ENCODE measurements at regions not wholly inside any gene's neighbourhood (a gene's known extent, or its start where the extent isn't known, plus 50 kb on each side); places are given as distances from the start of the nearest gene placed in this dataset.
A peak's percentile ranks its signal among the peaks of the same experiment; 100 is the strongest.

GRCh38 chr18:32553174-32553573 is 82.5 kb upstream of the GAREM1 start:
- Mint-ChIP-seq H3K27ac (no peak overlapping the region), H3K9me3 (ENCODE audit: low read depth) (no peaks in the 10 kb centered on the region), H3K27me3 (peaks cover 7% of the 10 kb centered on the region), H3K4me3 (no peak overlapping the region), H3K36me3 (no peaks in the 10 kb centered on the region), H3K4me1 (ENCODE audit: low read depth) (no peaks in the 10 kb centered on the region)

DNA sequence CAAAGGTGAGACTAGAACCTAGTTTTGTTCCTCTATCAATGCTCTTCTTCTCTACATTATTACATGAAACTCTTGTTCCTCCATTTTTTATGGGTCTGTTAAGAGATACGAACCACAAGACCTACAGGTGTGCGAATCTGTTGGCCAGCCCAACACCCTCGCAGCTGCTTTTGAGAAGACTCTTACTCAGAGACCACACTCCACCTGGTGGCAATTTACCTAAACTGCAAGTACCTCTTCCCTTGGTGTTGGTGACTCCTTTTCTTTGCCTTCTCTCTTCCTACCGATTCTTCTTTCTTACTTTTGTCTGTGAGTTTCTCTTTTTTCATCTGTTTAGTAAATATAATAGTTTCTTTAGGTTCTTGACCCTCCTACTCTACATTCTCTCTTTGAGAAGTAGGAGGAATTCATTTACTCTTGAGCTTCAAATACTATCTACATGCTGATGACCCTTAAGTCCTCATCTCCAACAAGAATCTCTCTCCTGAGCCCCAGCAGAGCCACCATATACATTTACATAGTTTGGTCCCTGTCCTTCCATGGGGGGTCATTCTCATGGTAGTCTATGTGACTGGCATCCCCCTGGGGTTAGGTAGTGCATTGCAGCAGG is 81.8 kb upstream of the GAREM1 start:
- Mint-ChIP-seq H3K27me3 (peaks cover 5% of the 10 kb centered on the region), H3K27ac (no peak overlapping the region), H3K4me3 (no peak overlapping the region), H3K4me1 (ENCODE audit: low read depth) (no peaks in the 10 kb centered on the region), H3K36me3 (no peaks in the 10 kb centered on the region), H3K9me3 (ENCODE audit: low read depth) (no peaks in the 10 kb centered on the region)

GRCh38 chr18:32550963-32551362 is 80.3 kb upstream of the GAREM1 start:
- Mint-ChIP-seq H3K36me3 (no peaks in the 10 kb centered on the region), H3K27ac (no peak overlapping the region), H3K4me3 (no peak overlapping the region), H3K4me1 (ENCODE audit: low read depth) (no peaks in the 10 kb centered on the region), H3K9me3 (ENCODE audit: low read depth) (no peaks in the 10 kb centered on the region), H3K27me3 (peaks cover 4% of the 10 kb centered on the region)

DNA sequence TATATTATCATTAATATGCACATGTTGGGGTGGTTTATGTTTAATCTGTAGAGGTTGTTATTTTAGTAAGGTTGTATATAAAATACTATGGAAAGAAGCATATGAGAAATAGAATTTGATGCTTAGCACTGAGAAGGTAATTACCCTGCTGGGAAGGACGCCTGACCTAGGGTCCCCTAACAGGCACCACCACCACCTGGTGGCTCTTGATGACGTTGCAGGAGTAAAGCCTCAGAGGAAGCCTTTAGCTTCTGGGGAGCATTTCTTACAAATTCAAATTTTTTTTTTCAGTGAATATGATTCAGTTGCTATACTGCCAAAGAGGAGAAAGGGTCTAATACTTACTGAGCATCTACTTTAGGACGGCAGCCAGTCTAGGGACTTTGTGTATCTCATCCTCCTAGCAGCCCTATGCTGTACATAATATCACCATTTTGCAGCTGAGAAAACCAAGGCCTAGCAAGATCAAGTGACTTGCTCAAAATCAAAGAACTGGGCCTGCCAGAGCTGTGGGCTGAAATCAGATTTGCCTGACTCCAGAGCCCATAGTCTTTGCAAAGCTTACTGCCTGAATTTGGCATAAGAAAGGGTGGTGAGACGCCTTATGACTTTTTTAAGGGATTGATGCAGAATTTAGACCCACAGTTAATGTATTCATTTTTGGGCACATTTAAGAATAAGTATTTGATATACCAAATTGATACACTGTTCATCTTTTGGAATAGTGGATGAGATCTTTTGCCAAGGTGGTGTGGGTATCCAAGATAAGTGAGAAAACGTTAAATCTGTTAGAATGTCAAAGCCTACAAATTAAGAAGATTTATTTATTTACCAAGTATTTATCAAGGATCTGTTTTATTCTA is 78.8 kb upstream of the GAREM1 start:
- Mint-ChIP-seq H3K9me3 (ENCODE audit: low read depth) (no peaks in the 10 kb centered on the region), H3K27ac (no peak overlapping the region), H3K27me3 (peaks cover 4% of the 10 kb centered on the region), H3K4me3 (no peak overlapping the region), H3K4me1 (ENCODE audit: low read depth) (no peaks in the 10 kb centered on the region), H3K36me3 (no peaks in the 10 kb centered on the region)

GRCh38 chr18:32548688-32549087 is 78.0 kb upstream of the GAREM1 start:
- Mint-ChIP-seq H3K9me3 (ENCODE audit: low read depth) (no peaks in the 10 kb centered on the region), H3K36me3 (no peaks in the 10 kb centered on the region), H3K27me3 (peaks cover 4% of the 10 kb centered on the region), H3K4me1 (ENCODE audit: low read depth) (no peaks in the 10 kb centered on the region), H3K4me3 (no peak overlapping the region), H3K27ac (no peak overlapping the region)

DNA sequence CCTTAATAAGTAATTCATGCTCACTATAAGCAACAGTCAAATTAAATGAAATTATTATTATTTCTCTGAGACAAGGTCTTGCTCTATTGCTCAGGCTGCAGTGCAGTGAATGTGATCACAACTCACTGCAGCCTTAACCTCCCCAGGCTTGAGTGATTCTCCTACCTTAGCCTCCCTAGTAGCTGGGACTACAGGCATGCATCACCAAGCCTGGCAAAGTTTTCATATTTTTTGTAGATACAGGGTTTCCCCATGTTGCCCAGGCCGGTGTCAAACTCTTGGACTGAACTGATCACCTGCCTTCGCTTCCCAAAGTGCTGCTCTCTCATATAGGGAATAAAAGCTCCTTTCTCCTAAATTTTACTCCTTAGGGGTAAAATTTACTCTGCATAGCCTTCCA is 74.9 kb upstream of the GAREM1 start:
- peaks cover 5% of the 10 kb centered on the region for H3K27me3 Mint-ChIP-seq
- no peaks in the 10 kb centered on the region for H3K4me1 Mint-ChIP-seq (ENCODE audit: low read depth)
- H3K27ac Mint-ChIP-seq: no peak overlapping the region
- H3K4me3 Mint-ChIP-seq: no peak overlapping the region
- no peaks in the 10 kb centered on the region for H3K9me3 Mint-ChIP-seq (ENCODE audit: low read depth)
- H3K36me3 Mint-ChIP-seq: no peaks in the 10 kb centered on the region

DNA sequence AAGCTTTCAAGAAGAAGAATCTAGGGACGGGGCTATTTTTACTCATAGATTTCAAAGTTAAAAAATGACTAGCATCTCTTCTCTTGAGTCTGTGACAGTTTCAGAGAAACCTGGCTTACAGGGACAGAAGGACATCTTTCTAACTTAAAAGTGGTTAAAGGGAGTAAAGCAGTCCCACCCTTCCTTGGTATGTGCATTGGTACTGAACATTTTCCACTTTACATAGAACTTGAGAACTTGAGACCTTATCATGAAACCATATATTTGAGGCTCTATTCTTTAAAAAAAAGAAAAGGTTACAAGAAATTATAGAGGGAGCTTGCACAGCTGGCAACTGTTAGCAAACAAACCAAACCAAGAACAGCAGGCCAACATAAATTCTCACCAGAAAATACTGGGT is 73.4 kb upstream of the GAREM1 start:
- Mint-ChIP-seq H3K4me1 (ENCODE audit: low read depth) (no peaks in the 10 kb centered on the region), H3K9me3 (ENCODE audit: low read depth) (no peaks in the 10 kb centered on the region), H3K4me3 (no peak overlapping the region), H3K27me3 (peaks cover 5% of the 10 kb centered on the region), H3K36me3 (no peaks in the 10 kb centered on the region), H3K27ac (no peak overlapping the region)

DNA sequence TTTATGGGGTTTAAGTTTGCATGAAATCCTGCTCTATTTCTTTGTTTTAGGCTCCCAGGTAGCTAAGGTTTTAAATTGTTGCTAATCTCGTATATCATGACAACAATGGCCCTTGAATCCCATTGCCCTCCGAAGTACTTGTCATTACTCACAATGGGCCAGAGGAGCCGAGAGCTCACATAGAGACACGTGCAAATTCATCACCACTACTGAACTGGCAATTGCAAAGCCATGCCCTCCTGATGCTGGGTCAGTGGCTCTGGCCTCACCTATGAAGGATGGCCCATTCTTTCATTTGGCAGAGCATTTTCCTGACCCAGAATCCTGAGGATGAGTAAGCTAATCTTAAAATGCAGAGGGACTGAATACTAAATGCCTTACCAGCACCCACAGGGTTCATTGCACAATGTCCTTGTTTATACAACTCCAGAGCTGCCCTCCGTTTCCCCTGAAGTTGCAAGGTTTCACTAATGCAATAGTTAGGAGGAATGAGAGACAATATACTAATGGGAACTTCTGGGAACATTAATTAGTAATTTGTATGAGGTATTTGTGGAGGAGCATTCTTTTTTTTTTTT is 71.6 kb upstream of the GAREM1 start:
- H3K9me3 Mint-ChIP-seq (ENCODE audit: low read depth): no peaks in the 10 kb centered on the region

GRCh38 chr18:32530947-32531651 is 60.4 kb upstream of the GAREM1 start:
- H3K4me3 Mint-ChIP-seq: no peak overlapping the region
- H3K4me1 Mint-ChIP-seq (ENCODE audit: low read depth): peaks cover 22% of the 10 kb centered on the region
- H3K27me3 Mint-ChIP-seq: peaks cover 7% of the 10 kb centered on the region
- H3K36me3 Mint-ChIP-seq: no peaks in the 10 kb centered on the region
- H3K27ac Mint-ChIP-seq: peak overlapping the region; percentile 55
- H3K9me3 Mint-ChIP-seq (ENCODE audit: low read depth): peaks cover 3% of the 10 kb centered on the region

More for the DNA sequence above, 71.6 kb upstream of the GAREM1 start:
- H3K27me3 Mint-ChIP-seq: peaks cover 5% of the 10 kb centered on the region
- H3K4me3 Mint-ChIP-seq: no peak overlapping the region
- no peaks in the 10 kb centered on the region for H3K4me1 Mint-ChIP-seq (ENCODE audit: low read depth)
- no peaks in the 10 kb centered on the region for H3K36me3 Mint-ChIP-seq
- no peak overlapping the region for H3K27ac Mint-ChIP-seq

DNA sequence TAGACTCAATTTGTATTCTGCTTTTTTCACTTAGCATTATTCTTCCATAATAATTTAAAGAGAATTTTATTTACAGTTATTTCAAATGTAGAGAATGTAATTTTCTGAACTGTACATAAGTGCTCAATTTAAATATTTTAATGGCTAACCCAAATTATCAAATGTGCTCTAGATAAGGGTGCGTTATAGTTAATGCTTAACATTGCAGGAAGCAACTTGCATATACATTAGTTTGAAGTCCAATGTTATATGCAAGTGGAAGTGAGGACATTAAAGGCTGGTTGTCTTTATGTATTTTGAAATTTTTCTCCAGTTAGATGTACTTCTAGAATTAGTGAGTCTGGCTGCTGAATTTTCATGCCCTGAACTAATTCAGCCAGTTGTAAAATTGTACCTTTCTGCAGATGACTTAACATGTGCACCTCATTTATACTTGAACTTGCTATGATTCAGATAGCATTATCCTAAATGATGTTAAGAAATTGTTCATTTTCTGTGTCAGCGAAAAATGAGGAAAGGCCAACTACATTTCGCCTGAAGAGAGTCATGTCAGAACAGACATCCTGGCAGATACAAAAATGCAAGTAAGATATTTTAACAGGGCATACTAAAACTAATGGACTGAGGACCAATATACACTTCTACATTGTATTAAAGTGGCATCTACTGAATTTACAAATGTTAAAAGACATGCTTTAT is 59.2 kb upstream of the GAREM1 start:
- Mint-ChIP-seq H3K4me1 (ENCODE audit: low read depth) (peaks cover 22% of the 10 kb centered on the region), H3K27ac (no peak overlapping the region), H3K36me3 (no peaks in the 10 kb centered on the region), H3K27me3 (peaks cover 3% of the 10 kb centered on the region), H3K9me3 (ENCODE audit: low read depth) (peaks cover 3% of the 10 kb centered on the region), H3K4me3 (no peak overlapping the region)

DNA sequence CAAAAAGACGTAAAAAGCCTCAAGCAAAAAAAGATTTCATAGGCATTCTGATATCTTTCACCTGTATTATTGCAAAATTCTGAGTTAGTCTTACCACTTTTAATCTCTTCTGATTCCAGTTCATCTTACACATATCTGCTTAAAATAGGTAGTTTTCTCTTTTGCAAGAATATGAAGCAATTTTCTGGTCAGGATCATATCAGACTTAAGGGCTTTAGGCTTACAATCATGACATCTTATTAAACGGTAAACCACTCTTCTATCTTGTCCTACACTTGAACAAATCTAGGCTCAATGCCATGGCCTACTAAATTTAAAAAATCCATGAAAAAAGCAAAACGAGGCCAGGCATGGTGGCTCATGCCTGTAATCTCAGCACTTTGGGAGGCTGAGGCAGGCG is 50.1 kb upstream of the GAREM1 start:
- no peak overlapping the region for H3K27ac Mint-ChIP-seq
- H3K9me3 Mint-ChIP-seq (ENCODE audit: low read depth): no peaks in the 10 kb centered on the region
- H3K4me3 Mint-ChIP-seq: no peak overlapping the region
- peaks cover 2% of the 10 kb centered on the region for H3K27me3 Mint-ChIP-seq
- no peaks in the 10 kb centered on the region for H3K4me1 Mint-ChIP-seq (ENCODE audit: low read depth)
- H3K36me3 Mint-ChIP-seq: no peaks in the 10 kb centered on the region
